ENCODE measurements at regions not wholly inside any gene's neighbourhood (a gene's known extent, or its start where the extent isn't known, plus 50 kb on each side); places are given as distances from the start of the nearest gene placed in this dataset.

DNA sequence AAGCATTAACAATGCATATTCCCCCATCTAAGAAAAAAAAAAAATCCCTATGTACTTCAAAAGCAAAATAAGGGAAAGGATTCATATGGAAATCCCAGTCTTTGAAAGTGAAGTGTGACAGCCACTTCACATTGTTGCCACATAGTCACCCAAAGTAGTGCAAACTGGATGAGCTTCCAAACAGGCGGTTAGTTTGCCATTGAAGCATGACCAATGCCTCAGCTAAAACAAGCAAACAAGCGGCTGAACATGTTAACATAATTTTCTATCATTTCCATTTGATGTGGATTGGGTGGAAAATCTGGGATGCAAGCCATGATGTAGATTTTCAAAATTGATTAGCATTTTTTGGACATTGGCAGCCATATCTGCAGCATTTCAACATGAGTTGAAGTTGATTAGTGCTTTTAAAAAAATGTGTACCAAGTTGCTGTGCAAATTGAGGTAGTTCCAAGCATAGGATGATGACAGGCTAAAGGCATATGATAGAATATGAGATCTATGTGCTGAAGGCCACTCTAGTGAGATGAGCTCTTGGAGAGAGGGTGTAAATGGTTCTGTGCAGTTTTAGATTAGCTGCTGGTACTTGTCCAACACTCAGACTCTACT lies 405.2 kb downstream of the NR2F2 start:
- DNase-seq (ENCODE audit: low read depth in 2 of 2) = no peak

DNA sequence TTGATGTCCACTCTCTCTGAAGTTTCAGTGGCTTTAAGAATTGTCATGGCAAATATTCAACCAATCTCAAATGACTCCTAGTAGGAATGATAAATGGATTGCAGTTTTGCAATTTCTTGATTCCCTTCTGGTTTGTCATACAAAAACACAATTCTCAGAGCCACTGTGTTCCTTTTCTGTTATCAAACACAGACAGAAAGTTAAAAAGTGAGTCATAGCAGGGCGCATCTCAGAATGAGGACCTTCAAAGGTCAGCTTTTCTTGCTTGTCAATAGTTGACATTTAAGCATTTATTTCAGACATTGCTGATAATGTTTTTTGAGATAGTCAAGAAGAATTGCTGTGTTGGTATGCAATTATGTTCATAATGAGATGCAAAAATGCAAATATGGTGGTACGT lies 405.9 kb downstream of the NR2F2 start:
- no peak for DNase-seq (ENCODE audit: low read depth in 2 of 2)

DNA sequence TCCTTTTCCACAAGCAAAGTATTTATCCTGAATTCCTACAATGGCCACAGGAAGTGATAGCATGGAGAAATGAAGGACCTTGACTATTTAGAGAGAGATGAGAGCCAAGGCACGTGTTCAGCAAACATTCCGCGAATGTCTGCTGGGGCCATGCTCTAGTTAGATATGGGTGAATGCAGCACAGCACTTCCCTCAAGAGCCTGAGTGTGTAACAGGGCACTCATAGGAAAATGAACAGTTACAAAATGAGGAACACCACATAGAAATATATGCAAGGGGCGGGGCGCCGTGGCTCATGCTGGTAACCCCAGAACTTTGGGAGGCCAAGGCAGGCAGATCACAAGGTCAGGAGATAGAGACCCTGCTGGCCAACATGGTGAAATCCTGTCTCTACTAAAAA lies 406.9 kb downstream of the NR2F2 start:
- DNase-seq (ENCODE audit: low read depth in 2 of 2) = no peak

DNA sequence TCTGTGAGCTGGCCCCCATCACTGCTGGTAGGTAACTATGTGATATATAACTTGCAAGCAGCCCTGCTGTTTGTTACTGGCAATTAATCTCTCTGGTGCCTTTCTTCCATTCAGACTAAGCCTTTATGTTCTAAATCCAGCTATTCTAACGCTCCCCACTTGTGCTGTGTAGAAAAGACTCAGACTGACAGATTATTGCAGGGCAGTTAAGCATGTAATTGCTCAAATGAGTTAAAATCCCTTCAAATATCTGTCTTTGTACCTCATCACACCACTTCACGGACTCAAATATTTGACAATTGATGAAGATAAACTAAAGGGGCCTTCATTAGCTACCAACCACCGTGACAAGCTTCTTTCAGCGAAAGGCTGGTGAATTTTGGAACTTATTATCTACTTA lies 416.2 kb downstream of the NR2F2 start:
- DNase-seq (ENCODE audit: low read depth in 2 of 2) = no peak

DNA sequence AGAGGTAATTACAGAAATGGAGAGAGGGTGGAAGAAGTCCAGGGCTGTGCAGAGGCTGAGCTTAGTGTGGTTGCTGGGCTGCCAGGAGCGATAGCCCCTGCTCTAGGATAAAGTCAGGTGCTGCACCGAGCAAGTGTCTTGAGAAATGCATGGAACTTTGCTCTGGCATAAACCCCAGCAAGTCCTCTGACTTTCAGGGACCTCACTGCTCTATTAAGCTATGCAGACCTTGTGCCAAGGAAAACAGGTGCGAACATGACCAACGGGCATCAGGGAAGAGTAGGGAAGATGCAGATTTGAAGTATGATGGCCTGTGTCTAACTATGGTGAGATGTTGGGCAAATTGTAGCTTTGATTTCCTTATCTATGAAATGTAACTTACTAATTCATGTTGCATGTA lies 416.8 kb downstream of the NR2F2 start:
- DNase-seq (ENCODE audit: low read depth in 2 of 2) = no peak

DNA sequence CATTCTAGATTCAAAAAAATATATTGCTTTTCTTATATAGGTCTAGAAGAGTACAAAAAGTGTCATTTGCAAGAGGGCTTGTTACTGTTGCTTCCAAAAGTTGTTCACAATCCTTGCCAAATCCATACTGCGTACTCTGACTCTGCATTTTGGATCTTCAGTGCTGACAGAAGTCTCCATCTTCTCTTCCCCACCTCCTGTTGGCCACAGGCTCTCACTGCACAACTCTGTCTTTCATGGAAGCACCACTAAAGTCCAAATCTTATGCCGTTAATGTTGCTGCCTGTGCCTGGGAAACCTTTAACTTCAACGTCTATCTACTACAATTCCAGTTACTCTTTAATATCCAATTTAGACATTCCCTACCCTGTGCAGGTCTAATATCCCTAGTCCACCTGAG lies 419.9 kb downstream of the NR2F2 start:
- DNase-seq (ENCODE audit: low read depth in 2 of 2) = no peak

DNA sequence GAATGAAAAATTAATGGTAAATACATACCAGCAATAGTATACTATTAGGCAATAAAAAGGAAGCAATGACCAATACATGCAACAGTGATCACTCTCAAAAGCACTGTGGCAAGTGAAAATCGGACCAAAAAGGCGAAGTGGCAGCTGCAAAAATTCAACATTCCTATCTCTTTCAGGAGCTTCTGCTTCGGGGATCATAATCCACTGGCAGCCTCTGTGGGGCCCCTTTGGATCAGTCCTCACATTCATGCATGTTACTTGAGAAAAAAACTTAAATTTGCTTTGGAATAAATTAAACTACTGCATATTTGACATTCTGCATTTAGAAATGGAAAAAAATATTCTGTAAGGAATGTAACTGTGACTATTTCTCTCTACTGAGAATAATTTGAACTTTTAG lies 425.6 kb downstream of the NR2F2 start:
- no peak for DNase-seq (ENCODE audit: low read depth in 2 of 2)

DNA sequence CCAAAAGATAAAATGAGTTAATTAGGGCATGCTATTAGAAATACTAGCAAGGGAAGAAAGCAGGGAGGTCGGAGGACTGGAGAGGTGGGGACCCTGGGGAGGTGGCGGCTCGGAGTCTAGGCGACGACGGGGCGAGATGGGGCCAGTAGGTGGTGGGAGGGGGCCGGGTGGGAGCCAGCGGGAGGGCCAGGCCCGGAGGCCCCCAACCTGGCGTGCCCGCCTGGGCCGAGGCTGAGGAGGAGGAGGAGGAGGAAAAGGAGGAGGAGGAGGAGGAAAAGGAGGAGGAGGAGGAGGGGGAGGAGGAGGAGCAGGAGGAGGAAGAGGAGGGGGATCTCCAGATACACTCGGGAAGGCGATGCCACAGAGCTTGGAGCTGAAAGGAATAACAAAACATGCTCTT lies 426.2 kb downstream of the NR2F2 start:
- no peak for DNase-seq (ENCODE audit: low read depth in 2 of 2)

DNA sequence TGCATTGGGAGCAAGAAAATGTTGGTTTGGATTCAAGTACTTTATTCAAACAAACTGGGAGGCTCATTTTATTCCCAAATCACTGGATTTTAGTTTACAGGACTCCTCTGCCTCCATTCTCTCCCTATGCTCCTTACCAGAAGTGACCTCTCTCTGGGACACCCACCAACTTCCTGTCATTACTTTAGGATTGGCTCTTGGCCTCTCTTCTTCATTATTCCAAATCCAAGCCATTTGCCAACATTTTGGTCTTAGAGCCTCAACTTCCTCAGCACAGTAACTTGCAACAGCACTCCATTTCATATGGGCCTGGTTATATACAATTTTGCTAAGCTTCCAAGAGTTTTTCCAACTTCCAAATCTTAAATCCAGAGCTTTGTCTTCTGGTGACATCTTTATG lies 432.1 kb downstream of the NR2F2 start:
- DNase-seq (ENCODE audit: low read depth in 2 of 2) = no peak

DNA sequence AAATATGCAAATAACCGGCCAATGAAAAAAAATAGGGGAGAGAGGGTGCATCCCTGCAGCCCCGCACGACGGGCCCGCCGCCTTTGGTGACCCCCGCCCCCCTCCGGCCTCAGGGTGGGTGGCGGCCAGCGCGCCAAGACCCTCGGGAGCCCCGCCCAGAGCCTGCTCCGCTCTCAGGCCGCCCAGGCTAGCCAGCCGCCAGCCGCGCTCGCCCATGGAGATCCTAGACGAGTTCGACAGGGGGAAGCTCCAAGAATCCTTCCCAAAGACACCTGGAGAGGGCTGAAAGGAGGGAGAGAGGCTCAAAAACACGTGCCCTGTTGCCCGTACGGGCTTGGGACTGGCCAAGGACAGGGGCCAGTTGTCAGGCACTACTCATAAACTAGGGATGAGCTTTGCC lies 434.0 kb downstream of the NR2F2 start:
- no peak for DNase-seq (ENCODE audit: low read depth in 2 of 2)

DNA sequence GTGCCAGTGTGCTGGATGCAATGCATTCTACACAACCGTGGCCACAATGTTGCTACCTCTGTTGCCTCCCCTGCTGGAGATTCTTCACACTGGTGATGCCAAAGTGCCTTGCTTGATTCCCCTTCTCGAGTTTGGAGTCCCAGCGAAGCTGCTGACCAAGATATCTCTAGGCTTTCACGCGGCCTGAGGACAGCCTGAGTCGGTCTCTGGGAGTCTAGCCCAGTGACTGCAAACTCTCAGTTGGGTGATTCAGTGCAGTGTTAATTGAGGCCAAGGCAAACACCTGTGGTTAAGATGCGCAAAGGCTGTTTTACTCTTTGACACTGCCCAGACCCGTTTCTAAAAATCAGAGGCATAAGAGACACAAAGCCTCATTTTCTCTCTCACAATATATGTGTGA lies 434.4 kb downstream of the NR2F2 start:
- no peak for DNase-seq (ENCODE audit: low read depth in 2 of 2)

DNA sequence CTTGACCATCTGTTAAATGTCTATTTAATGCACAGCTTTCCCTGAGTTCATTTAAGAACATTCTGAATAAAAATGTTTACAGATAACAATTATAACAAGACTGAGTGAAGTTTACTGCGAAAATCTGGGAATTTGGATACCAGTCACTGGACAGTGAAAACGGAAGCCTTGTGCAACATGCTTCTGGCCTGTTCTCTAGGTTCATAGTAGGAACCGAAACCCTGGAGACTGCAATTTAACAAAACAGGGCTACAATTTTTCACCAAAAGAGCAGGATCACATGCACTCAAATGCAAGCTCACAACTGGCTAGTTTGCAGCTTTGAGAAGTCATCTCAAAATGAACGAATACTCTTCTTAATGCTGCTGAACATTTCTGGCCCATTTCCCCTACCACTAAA lies 435.9 kb downstream of the NR2F2 start:
- DNase-seq (ENCODE audit: low read depth in 2 of 2) = no peak

DNA sequence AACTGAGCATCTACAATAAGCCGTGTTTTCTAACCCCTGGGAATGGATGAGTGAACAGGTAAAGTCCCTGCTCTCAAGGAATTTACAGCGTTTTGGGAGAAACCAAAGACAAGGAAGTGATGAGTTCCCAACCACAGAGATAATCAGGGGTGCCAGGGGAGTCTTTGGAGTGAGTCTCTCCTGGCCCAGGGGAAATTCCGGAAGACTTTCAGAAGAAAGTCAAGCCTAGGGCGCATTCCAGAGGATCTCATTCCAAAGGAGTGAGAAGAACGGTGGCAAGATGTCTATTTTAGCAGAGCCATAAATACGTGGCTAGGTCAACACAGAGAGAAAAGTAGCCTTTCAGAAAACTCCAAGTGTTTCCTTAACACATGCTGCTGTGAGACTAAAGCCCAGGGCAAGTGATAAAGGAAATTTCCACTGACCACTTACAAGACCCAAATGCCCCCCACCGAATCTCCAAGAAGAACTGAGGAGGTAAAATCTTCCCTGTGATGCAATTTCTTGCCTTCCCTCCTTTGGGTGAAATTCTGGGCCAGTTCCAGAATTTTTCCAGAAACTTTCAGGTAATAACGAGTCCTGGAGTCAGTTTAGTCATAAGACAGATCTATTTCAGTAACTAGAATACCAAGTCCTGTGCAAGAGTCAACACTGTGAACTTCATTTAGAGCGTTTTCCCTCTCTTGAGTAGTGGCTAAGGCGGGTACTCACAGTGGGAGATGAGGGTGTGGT lies 437.4 kb downstream of the NR2F2 start:
- no peak for DNase-seq (ENCODE audit: low read depth in 2 of 2)

DNA sequence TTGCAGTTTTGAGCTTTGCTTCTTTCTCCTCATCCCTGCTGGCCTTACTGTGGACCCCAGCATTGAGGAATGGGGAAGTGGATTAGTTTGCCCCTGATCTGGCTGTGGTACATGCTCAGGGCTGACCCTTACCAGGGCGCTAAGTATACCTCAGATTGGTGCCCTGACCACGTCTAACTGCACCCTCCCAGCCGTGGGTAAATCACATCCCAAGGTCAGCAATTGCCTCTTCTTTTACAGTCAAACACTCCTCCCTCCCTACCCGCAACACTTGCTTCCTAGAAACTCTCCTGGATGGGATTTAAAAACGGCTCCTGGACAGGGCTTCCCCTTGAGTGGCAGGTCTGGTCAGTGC lies 437.9 kb downstream of the NR2F2 start:
- DNase-seq (ENCODE audit: low read depth in 2 of 2) = no peak

DNA sequence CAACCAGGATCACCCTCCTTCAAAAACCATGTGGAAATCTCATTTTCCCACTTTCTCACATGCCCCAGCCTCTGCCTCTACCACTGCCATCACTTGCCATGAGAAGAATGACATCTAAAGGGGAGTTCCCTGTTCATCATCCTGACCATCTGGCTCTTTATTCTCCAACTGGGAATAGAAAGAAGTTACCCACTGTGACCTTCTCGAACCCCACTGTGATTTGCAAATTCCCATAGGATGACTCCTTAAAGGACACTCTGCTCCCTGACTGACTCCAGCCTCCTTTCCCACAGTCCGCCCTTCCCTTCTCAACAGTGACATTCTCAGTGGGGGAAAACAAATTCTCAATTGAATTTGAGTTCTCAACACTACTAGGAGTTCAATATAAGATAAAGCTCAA lies 440.5 kb downstream of the NR2F2 start:
- DNase-seq (ENCODE audit: low read depth in 2 of 2) = no peak

DNA sequence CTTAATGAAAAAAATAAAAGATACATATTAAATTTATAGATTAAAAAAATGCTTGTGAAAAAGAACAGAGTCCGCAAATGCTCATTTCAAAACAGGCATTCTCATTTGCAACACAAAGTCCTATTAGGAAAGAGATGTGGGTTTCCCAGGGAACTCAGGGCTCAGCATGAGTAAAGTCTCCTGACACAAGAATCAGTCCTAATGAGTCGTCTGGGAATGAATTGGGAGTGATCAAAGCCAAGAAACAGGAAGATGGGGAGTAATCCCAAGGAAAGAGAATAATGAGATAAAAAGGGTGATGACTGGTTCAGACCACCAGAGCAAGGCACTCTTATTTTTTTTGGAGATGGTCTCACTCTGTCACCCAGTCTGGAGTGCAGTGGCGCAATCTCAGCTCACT lies 443.7 kb downstream of the NR2F2 start:
- DNase-seq (ENCODE audit: low read depth in 2 of 2) = no peak

DNA sequence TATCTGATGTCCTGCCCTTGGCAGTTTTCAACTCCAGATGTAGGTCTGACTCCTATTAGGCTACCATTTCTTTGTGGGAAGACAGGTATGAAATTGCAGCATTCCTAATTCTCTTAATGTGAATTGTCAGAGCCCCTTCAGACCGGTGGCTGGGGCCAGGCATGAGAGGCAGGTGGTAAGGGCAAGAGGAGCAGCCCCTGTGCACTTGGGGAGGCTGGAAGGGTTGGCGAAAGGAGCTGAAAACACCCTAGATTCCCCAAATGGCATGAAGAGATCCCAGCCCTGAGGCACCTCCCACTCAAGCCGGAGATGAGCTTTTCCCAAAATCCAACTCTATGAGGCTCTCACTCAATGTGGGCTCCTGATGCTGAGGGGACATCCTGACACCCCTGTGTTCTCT lies 453.2 kb downstream of the NR2F2 start:
- DNase-seq (ENCODE audit: low read depth in 2 of 2) = no peak

DNA sequence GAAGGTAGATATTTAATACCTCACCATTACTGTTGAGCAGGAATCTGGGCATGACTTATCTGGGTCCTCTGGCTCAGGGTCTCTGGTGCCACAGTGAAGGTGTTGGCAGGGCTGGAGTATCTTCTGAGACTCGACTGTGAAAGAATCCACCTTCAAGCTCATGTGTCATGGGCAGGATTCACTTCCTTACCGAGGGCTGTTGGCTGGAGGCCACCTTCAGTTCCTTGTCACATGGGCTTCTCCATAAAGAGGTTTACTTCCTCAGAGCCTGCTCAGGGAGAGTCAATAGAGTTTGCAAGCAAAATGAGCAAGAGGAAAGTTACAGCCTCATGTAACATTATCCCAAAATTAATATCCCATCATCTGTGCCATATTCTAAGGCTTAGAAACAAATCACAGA lies 459.5 kb downstream of the NR2F2 start:
- DNase-seq (ENCODE audit: low read depth in 2 of 2) = no peak

DNA sequence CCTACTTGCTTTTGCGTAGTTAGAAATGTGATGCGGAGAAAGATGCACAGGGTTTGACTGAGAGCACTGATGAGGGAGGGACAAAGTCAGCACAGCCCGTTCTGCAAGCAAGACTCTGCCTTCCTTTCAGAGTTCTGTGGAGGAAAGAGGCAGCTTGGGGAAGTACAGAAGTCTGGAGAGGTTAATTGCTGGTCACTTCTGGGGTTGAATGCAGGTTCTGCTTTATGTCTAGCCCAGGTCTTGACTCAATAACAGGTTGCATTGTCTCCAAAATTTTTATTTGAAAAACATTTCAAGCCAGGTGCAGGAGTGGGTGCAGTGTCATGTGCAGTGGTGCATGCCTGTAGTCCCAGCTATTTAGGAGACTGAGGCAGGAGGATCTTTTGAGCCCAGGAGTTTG lies 461.7 kb downstream of the NR2F2 start:
- DNase-seq (ENCODE audit: low read depth in 2 of 2) = no peak

DNA sequence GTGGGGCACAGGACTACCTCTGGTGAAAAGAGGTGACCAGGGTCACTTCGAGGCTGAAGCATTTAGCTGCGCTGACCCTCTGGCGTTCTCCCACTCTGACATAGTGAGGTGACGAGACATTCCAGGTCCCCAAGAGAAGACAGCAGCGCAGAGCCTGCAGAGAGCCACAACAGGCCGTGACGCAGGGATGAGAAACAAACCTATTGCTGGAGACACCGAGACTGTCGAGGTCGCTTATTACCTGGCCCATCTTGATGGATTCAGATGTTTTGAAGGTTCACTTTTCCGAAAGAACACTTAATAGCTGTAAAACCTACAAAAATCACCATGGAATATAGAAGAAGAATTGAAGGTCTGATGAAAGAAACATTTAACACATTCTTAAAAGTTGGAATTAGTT lies 466.3 kb downstream of the NR2F2 start:
- no peak for DNase-seq (ENCODE audit: low read depth in 2 of 2)

DNA sequence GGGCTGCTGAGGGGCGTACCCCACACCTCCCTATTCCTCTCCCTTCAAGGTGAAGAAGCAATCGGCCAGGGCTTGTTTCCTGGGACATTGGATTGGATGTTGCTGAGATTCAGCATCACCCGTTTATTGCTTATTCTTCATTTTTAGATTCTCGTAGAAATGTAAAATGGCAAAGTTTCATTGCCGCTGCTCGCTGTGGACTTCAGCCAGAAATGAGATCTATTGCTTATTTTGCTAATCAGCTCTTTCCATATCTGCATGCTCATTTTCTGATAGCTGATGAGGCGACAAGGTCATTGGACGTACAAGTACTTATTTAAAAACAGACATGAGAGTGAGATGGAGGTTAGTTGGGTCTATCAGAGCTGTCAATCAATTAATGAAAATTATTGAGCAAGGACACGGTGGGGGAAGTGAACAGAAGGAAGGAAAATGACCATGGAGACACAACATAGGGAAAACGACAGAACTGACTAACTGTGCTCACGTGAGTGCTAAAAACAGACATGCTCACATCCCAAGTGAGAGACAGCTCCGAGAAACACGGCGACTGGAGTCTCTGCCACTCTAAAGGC lies 471.2 kb downstream of the NR2F2 start:
- DNase-seq (ENCODE audit: low read depth in 2 of 2) = no peak

DNA sequence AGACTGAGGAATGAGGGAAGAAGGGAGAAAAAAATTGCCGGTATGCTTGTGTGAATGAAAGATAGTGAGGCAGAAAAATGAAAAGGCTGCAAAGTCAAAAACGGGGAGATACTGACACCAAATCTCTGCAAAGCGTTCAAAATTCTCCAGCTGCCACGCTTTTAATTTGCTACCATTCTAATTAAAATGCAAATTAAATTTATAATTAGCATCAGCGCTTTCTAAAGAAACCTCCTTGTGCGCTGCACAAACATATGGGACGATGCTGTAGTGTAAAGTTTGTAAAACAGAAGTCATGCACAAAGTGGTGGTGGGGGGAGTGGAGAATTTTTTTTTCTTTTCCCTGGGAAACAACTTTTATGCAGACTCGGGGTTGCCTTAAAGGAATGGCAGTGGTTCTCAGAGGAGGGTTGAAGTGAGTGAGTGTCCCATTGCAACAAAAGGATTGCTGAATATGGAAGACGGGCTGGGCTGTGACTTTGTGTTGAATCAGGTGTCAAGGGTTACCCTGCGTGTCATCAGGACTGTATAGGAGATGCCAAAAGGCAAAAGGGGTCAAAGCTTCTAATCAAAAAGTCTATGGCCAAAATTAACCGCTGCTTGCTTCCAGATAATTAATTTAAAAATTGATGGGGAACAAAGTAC lies 472.2 kb downstream of the NR2F2 start:
- DNase-seq (ENCODE audit: low read depth in 2 of 2) = no peak

DNA sequence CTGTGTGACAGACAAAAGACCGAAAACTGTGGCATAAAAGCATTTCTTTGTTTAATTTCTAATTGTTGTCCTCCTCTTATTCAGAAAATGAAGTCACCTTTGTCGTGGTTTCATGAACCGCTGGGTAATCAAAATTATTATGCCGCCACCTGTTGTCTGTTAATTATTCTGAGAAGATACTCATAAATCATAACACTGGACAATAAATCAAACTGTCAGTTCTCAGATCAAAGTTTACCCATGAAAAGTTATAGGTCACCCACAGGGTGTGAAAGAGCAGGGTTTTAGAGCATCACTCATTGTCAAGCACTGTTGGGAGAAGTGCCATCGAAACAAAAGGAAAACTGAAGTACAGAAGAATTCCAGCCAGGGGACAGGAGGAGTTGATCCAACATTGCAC lies 474.3 kb downstream of the NR2F2 start:
- no peak for DNase-seq (ENCODE audit: low read depth in 2 of 2)

All from fibroblast of skin of left quadriceps (primary cell).